DOHH2 (cell line): ENCODE measurements at regions not wholly inside any gene's neighbourhood (a gene's known extent, or its start where the extent isn't known, plus 50 kb on each side); places are given as distances from the start of the nearest gene placed in this dataset.

Experiments
- EZH2phosphoT487 ChIP-seq: fragments of 200-600 bp; sonication (generic); IDR thresholded peaks from 2 replicates; pipeline ENCODE4 v1.6.1; 2017; ENCODE audit warnings: borderline replicate concordance, mild to moderate bottlenecking, antibody characterized with exemption, low read length, moderate library complexity, mixed read lengths
- TF ChIP-seq, protein P1 (sequence below): fragments of 200-600 bp; sonication (generic); IDR thresholded peaks from one replicate; pipeline ENCODE4 v1.5.1; 2014; ENCODE audit warnings: antibody characterized with exemption, mild to moderate bottlenecking, low read depth, low read length; ENCODE audit not compliant: poor library complexity, severe bottlenecking

- TF ChIP-seq, protein P1, sequence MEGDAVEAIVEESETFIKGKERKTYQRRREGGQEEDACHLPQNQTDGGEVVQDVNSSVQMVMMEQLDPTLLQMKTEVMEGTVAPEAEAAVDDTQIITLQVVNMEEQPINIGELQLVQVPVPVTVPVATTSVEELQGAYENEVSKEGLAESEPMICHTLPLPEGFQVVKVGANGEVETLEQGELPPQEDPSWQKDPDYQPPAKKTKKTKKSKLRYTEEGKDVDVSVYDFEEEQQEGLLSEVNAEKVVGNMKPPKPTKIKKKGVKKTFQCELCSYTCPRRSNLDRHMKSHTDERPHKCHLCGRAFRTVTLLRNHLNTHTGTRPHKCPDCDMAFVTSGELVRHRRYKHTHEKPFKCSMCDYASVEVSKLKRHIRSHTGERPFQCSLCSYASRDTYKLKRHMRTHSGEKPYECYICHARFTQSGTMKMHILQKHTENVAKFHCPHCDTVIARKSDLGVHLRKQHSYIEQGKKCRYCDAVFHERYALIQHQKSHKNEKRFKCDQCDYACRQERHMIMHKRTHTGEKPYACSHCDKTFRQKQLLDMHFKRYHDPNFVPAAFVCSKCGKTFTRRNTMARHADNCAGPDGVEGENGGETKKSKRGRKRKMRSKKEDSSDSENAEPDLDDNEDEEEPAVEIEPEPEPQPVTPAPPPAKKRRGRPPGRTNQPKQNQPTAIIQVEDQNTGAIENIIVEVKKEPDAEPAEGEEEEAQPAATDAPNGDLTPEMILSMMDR, result no peak
- no peak for TF ChIP-seq EZH2phosphoT487
Observed at GRCh38 chr2:222108497-222108896, 190.3 kb downstream of the PAX3 start.
